GM18951 (cell line): ENCODE measurements at regions not wholly inside any gene's neighbourhood (a gene's known extent, or its start where the extent isn't known, plus 50 kb on each side); places are given as distances from the start of the nearest gene placed in this dataset.

Source experiments
- POLR2A ChIP-seq: IDR thresholded peaks from 4 replicates; pipeline ENCODE4 v1.6.1; 2011; ENCODE audit warnings: mild to moderate bottlenecking; ENCODE audit not compliant: insufficient read length, insufficient read depth; ENCODE audit errors: extremely low read depth
- in situ Hi-C: fragments of 300-500 bp; cut with MboI; formaldehyde crosslinking; loops from one replicate; pipeline ENCODE4 v1.12.0; 2022; ENCODE audit warnings: low sequenced_read_pairs, mixed read lengths, inconsistent platforms; ENCODE audit not compliant: unreplicated experiment

GRCh38 chr4:123980736-123981300 lies 584.2 kb downstream of the SPRY1 start:
- in situ Hi-C loops, result no loop called here
- TF ChIP-seq POLR2A, result no peak

- TF ChIP-seq POLR2A, result no peak
- in situ Hi-C loops, result no loop called here
Observed at GRCh38 chr4:123984886-123985285, 588.3 kb downstream of the SPRY1 start.

GRCh38 chr4:123986268-123986798 lies 589.7 kb downstream of the SPRY1 start:
- no peak for TF ChIP-seq POLR2A
- in situ Hi-C loops, result no loop called here

GRCh38 chr4:123987408-123987807 lies 590.8 kb downstream of the SPRY1 start:
- TF ChIP-seq POLR2A, result no peak
- in situ Hi-C loops, result no loop called here

GRCh38 chr4:123990310-123990870 lies 593.8 kb downstream of the SPRY1 start:
- TF ChIP-seq POLR2A, result no peak
- in situ Hi-C loops, result no loop called here

GRCh38 chr4:123994917-123995316 lies 598.3 kb downstream of the SPRY1 start:
- TF ChIP-seq POLR2A, result no peak

GRCh38 chr4:123995936-123996335 lies 599.3 kb downstream of the SPRY1 start:
- in situ Hi-C loops, result no loop called here
- no peak for TF ChIP-seq POLR2A

More at GRCh38 chr4:123994917-123995316, 598.3 kb downstream of the SPRY1 start:
- in situ Hi-C loops, result no loop called here

- no peak for TF ChIP-seq POLR2A
- in situ Hi-C loops, result no loop called here
Observed at GRCh38 chr4:123996718-123997510, 600.3 kb downstream of the SPRY1 start.

- no peak for TF ChIP-seq POLR2A
- in situ Hi-C loops, result no loop called here
Observed at GRCh38 chr4:123997776-123998449, 601.3 kb downstream of the SPRY1 start.

- no peak for TF ChIP-seq POLR2A
- in situ Hi-C loops, result no loop called here
Observed at GRCh38 chr4:124000233-124000632, 603.6 kb downstream of the SPRY1 start.

- in situ Hi-C loops, result no loop called here
- no peak for TF ChIP-seq POLR2A
Observed at GRCh38 chr4:124015766-124016165, 619.2 kb downstream of the SPRY1 start.

- TF ChIP-seq POLR2A, result no peak
- in situ Hi-C loops, result no loop called here
Observed at GRCh38 chr4:124017185-124017785, 620.7 kb downstream of the SPRY1 start.

- in situ Hi-C loops, result no loop called here
Observed at GRCh38 chr4:124018383-124019317, 622.1 kb downstream of the SPRY1 start.

More at GRCh38 chr4:124018383-124019317, 622.1 kb downstream of the SPRY1 start:
- no peak for TF ChIP-seq POLR2A
